Skeletal muscle satellite cell (primary cell): ENCODE measurements at regions not wholly inside any gene's neighbourhood (a gene's known extent, or its start where the extent isn't known, plus 50 kb on each side); places are given as distances from the start of the nearest gene placed in this dataset. TPM values are rescaled to one million over a fixed set of nuclear protein-coding genes. Genes with fewer than 3 reads are reported as not detected.

Experiments used
- small RNA-seq: library from RNA; depleted of rRNA; stranded (forward); fragments of <200 nt; gene quantifications from one replicate; pipeline ENCODE3, GENCODE V24; 2012

Small RNA genes lying in the stretch of these regions (small RNA-seq; reads per million reads assigned to genes)
- gene BX323014.1 (not detected), gene RN7SL299P (not detected)
